ENCODE measurements at regions not wholly inside any gene's neighbourhood (a gene's known extent, or its start where the extent isn't known, plus 50 kb on each side); places are given as distances from the start of the nearest gene placed in this dataset.

GRCh38 chr10:65622608-65623007, 1303.2 kb upstream of the LRRTM3 start:
- Histone ChIP-seq H3K9me2 (replicated peaks; ENCODE audit: insufficient read depth, low read length) (no peaks in the 10 kb centered on the region), H3K9ac (ENCODE audit: low read length) (no peak overlapping the region), H4K20me1 (ENCODE audit: insufficient read depth, low read length) (no peaks in the 10 kb centered on the region), H2AFZ (ENCODE audit: low read length) (no peak overlapping the region), H3K9me3 (replicated peaks; ENCODE audit: insufficient read depth, low read length) (no peaks in the 10 kb centered on the region), H3K36me3 (replicated peaks; ENCODE audit: insufficient read depth, low read length) (no peaks in the 10 kb centered on the region), H3F3A (ENCODE audit: insufficient read depth, low read length) (no peaks in the 10 kb centered on the region), H3K4me1 (ENCODE audit: low read length) (no peaks in the 10 kb centered on the region), H3K27ac (ENCODE audit: low read length) (no peak overlapping the region), H3K4me3 (ENCODE audit: low read length) (no peak overlapping the region), H3K4me2 (ENCODE audit: low read depth, low read length) (no peak overlapping the region), H3K27me3 (replicated peaks; ENCODE audit: insufficient read depth, low read length) (no peaks in the 10 kb centered on the region), H3K79me2 (ENCODE audit: low read length) (no peaks in the 10 kb centered on the region)
- no peak for DNase-seq
- TF ChIP-seq EZH2 (optimal IDR thresholded peaks at IDR 0.05; ENCODE audit: low read depth, low read length) (no peak), CTCF (IDR thresholded peaks at IDR 0.05; ENCODE audit: low read length) (no peak), EZH2phosphoT487 (IDR thresholded peaks at IDR 0.05; ENCODE audit: low read length) (no peak)

GRCh38 chr10:65628493-65629139, 1297.2 kb upstream of the LRRTM3 start:
- DNase-seq = no peak
- no peaks in the 10 kb centered on the region for H3F3A ChIP-seq (ENCODE audit: insufficient read depth, low read length)
- TF ChIP-seq EZH2phosphoT487 (IDR thresholded peaks at IDR 0.05; ENCODE audit: low read length) (no peak), EZH2 (optimal IDR thresholded peaks at IDR 0.05; ENCODE audit: low read depth, low read length) (no peak), CTCF (IDR thresholded peaks at IDR 0.05; ENCODE audit: low read length) (no peak)
- no peaks in the 10 kb centered on the region for H3K4me1 ChIP-seq (ENCODE audit: low read length)
- H3K36me3 ChIP-seq (replicated peaks; ENCODE audit: insufficient read depth, low read length) = no peaks in the 10 kb centered on the region
- no peaks in the 10 kb centered on the region for H3K9me2 ChIP-seq (replicated peaks; ENCODE audit: insufficient read depth, low read length)
- H3K27me3 ChIP-seq (replicated peaks; ENCODE audit: insufficient read depth, low read length) = no peaks in the 10 kb centered on the region
- H3K4me3 ChIP-seq (ENCODE audit: low read length) = no peak overlapping the region
- no peak overlapping the region for H3K27ac ChIP-seq (ENCODE audit: low read length)
- no peak overlapping the region for H3K9ac ChIP-seq (ENCODE audit: low read length)
- no peaks in the 10 kb centered on the region for H3K9me3 ChIP-seq (replicated peaks; ENCODE audit: insufficient read depth, low read length)
- H2AFZ ChIP-seq (ENCODE audit: low read length) = no peak overlapping the region
- no peaks in the 10 kb centered on the region for H3K79me2 ChIP-seq (ENCODE audit: low read length)
- no peaks in the 10 kb centered on the region for H4K20me1 ChIP-seq (ENCODE audit: insufficient read depth, low read length)
- H3K4me2 ChIP-seq (ENCODE audit: low read depth, low read length) = no peak overlapping the region

GRCh38 chr10:65660006-65660405, 1265.8 kb upstream of the LRRTM3 start:
- Histone ChIP-seq H3K27ac (ENCODE audit: low read length) (no peak overlapping the region), H2AFZ (ENCODE audit: low read length) (no peak overlapping the region), H3K9ac (ENCODE audit: low read length) (no peak overlapping the region), H3K36me3 (replicated peaks; ENCODE audit: insufficient read depth, low read length) (no peaks in the 10 kb centered on the region), H3K9me2 (replicated peaks; ENCODE audit: insufficient read depth, low read length) (no peaks in the 10 kb centered on the region), H3K4me3 (ENCODE audit: low read length) (no peak overlapping the region), H3K79me2 (ENCODE audit: low read length) (no peaks in the 10 kb centered on the region), H3K27me3 (replicated peaks; ENCODE audit: insufficient read depth, low read length) (no peaks in the 10 kb centered on the region), H3K4me1 (ENCODE audit: low read length) (no peaks in the 10 kb centered on the region), H3K9me3 (replicated peaks; ENCODE audit: insufficient read depth, low read length) (no peaks in the 10 kb centered on the region), H4K20me1 (ENCODE audit: insufficient read depth, low read length) (no peaks in the 10 kb centered on the region), H3K4me2 (ENCODE audit: low read depth, low read length) (no peak overlapping the region), H3F3A (ENCODE audit: insufficient read depth, low read length) (no peaks in the 10 kb centered on the region)
- TF ChIP-seq EZH2 (optimal IDR thresholded peaks at IDR 0.05; ENCODE audit: low read depth, low read length) (no peak), CTCF (IDR thresholded peaks at IDR 0.05; ENCODE audit: low read length) (no peak), EZH2phosphoT487 (IDR thresholded peaks at IDR 0.05; ENCODE audit: low read length) (no peak)
- DNase-seq = no peak

Measured in MM.1S (cell line).